ENCODE measurements at regions not wholly inside any gene's neighbourhood (a gene's known extent, or its start where the extent isn't known, plus 50 kb on each side); places are given as distances from the start of the nearest gene placed in this dataset.

DNA sequence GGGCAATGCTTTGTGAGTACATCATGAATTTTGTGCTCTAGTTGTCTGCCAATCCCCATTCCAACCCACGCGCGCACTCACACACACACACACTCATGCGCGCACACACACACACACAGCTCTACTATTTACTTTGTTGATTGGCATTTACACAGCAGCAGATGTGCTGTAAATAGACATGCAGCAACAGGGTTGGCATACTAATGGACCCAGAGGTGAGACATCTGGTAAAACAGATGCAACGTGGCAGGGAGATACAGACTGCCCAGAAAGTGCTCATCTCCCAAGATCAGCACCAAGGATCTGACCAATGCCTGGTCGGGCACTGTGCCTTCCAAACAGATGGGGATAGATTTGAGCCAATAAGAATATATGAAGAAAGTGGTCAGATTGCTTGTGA lies 873.0 kb downstream of the SORCS3 start:
- TF ChIP-seq, protein P1, sequence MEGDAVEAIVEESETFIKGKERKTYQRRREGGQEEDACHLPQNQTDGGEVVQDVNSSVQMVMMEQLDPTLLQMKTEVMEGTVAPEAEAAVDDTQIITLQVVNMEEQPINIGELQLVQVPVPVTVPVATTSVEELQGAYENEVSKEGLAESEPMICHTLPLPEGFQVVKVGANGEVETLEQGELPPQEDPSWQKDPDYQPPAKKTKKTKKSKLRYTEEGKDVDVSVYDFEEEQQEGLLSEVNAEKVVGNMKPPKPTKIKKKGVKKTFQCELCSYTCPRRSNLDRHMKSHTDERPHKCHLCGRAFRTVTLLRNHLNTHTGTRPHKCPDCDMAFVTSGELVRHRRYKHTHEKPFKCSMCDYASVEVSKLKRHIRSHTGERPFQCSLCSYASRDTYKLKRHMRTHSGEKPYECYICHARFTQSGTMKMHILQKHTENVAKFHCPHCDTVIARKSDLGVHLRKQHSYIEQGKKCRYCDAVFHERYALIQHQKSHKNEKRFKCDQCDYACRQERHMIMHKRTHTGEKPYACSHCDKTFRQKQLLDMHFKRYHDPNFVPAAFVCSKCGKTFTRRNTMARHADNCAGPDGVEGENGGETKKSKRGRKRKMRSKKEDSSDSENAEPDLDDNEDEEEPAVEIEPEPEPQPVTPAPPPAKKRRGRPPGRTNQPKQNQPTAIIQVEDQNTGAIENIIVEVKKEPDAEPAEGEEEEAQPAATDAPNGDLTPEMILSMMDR (IDR thresholded peaks at IDR 0.05; ENCODE audit: control extremely low read depth in 1 of 3, insufficient read depth in 1 of 3, low read depth in 1 of 3, low read length in 3 of 3) = no peak
- no peak for TF ChIP-seq POLR2A (IDR thresholded peaks at IDR 0.05; ENCODE audit: control extremely low read depth in 1 of 2, low read depth in 2 of 2, low read length in 2 of 2)
- TF ChIP-seq CEBPB (IDR thresholded peaks at IDR 0.05; ENCODE audit: low read depth, low read length) = no peak
- no peak for TF ChIP-seq TAF1 (IDR thresholded peaks at IDR 0.05; ENCODE audit: low read depth, low read length)
- TF ChIP-seq POLR2AphosphoS5 (IDR thresholded peaks at IDR 0.05; ENCODE audit: low read depth, low read length) = no peak
- TF ChIP-seq, protein P2, sequence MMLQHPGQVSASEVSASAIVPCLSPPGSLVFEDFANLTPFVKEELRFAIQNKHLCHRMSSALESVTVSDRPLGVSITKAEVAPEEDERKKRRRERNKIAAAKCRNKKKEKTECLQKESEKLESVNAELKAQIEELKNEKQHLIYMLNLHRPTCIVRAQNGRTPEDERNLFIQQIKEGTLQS (IDR thresholded peaks at IDR 0.05; ENCODE audit: insufficient read depth, low read depth, low read length) = no peak
- no peak for TF ChIP-seq SP2 (IDR thresholded peaks at IDR 0.05; ENCODE audit: low read length)
- TF ChIP-seq SUZ12 (IDR thresholded peaks at IDR 0.05; ENCODE audit: low read length) = no peak
- TF ChIP-seq CREB1 (IDR thresholded peaks at IDR 0.05) = no peak
